Fibroblast of villous mesenchyme (primary cell): ENCODE measurements at regions not wholly inside any gene's neighbourhood (a gene's known extent, or its start where the extent isn't known, plus 50 kb on each side); places are given as distances from the start of the nearest gene placed in this dataset.
A peak's percentile ranks its signal among the peaks of the same experiment; 100 is the strongest.

Source experiments
- DNase-seq: peaks from one replicate; pipeline ENCODE4 v3.0.0-alpha.2; 2010; ENCODE audit warnings: low read depth
- H3K4me3 ChIP-seq: 2 replicates; pipeline ENCODE4 v1.5.1; 2011; ENCODE audit warnings: low read depth, mild to moderate bottlenecking, low read length
- CTCF ChIP-seq: IDR thresholded peaks from 2 replicates; pipeline ENCODE4 v1.5.1; 2012; ENCODE audit warnings: low read depth, mild to moderate bottlenecking, low read length; ENCODE audit not compliant: insufficient read depth

- no peak for DNase-seq
- H3K4me3 ChIP-seq, result no peak overlapping the region
- no peak for TF ChIP-seq CTCF
Observed at GRCh38 chr6:149208134-149208601, 109.3 kb upstream of the TAB2 start.

GRCh38 chr6:149209871-149210775 is 107.4 kb upstream of the TAB2 start:
- no peak overlapping the region for H3K4me3 ChIP-seq
- peak; percentile 83 for DNase-seq
- no peak for TF ChIP-seq CTCF

- TF ChIP-seq CTCF, result no peak
- DNase-seq, result no peak
- H3K4me3 ChIP-seq, result no peak overlapping the region
Observed at GRCh38 chr6:149211046-149211571, 106.4 kb upstream of the TAB2 start.

GRCh38 chr6:149212206-149212605 is 105.3 kb upstream of the TAB2 start:
- no peak overlapping the region for H3K4me3 ChIP-seq
- no peak for TF ChIP-seq CTCF
- no peak for DNase-seq

GRCh38 chr6:149212892-149213801 is 104.4 kb upstream of the TAB2 start:
- H3K4me3 ChIP-seq, result no peak overlapping the region
- TF ChIP-seq CTCF, result no peak
- no peak for DNase-seq

GRCh38 chr6:149213829-149214228 is 103.7 kb upstream of the TAB2 start:
- no peak for TF ChIP-seq CTCF
- DNase-seq, result peak; percentile 78
- no peak overlapping the region for H3K4me3 ChIP-seq
